ENCODE measurements at regions not wholly inside any gene's neighbourhood (a gene's known extent, or its start where the extent isn't known, plus 50 kb on each side); places are given as distances from the start of the nearest gene placed in this dataset.

- no peak for DNase-seq
- TF ChIP-seq CTCF (IDR thresholded peaks at IDR 0.05; ENCODE audit: low read depth, low read length, missing control alignments): no peak
These were observed 163.7 kb upstream of the AHR start for GRCh38 chr7:17134786-17135185.

GRCh38 chr7:17136126-17136525 is 162.3 kb upstream of the AHR start:
- Histone ChIP-seq H3K36me3 (replicated peaks) (no peaks in the 10 kb centered on the region), H3K27me3 (replicated peaks) (no peaks in the 10 kb centered on the region), H3K27ac (no peak overlapping the region), H3K4me3 (ENCODE audit: low read depth, low read length) (no peak overlapping the region)
- in situ Hi-C loops (cut with HindIII; ENCODE audit: low pct_ligation_motif_present, low sequenced_read_pairs): no loop called here
- DNase-seq: no peak
- no peak for TF ChIP-seq CTCF (IDR thresholded peaks at IDR 0.05; ENCODE audit: low read depth, low read length, missing control alignments)

More at GRCh38 chr7:17134786-17135185, 163.7 kb upstream of the AHR start:
- H3K27ac ChIP-seq: no peak overlapping the region
- no peaks in the 10 kb centered on the region for H3K36me3 ChIP-seq (replicated peaks)
- H3K4me3 ChIP-seq (ENCODE audit: low read depth, low read length): no peak overlapping the region
- in situ Hi-C loops (cut with HindIII; ENCODE audit: low pct_ligation_motif_present, low sequenced_read_pairs): no loop called here
- H3K27me3 ChIP-seq (replicated peaks): no peaks in the 10 kb centered on the region

GRCh38 chr7:17139081-17139480 is 159.4 kb upstream of the AHR start:
- TF ChIP-seq CTCF (IDR thresholded peaks at IDR 0.05; ENCODE audit: low read depth, low read length, missing control alignments): no peak
- Histone ChIP-seq H3K27me3 (replicated peaks) (no peaks in the 10 kb centered on the region), H3K27ac (no peak overlapping the region), H3K4me3 (ENCODE audit: low read depth, low read length) (no peak overlapping the region), H3K36me3 (replicated peaks) (no peaks in the 10 kb centered on the region)
- no peak for DNase-seq
- in situ Hi-C loops (cut with HindIII; ENCODE audit: low pct_ligation_motif_present, low sequenced_read_pairs): no loop called here

- no peak for TF ChIP-seq CTCF (IDR thresholded peaks at IDR 0.05; ENCODE audit: low read depth, low read length, missing control alignments)
- H3K27me3 ChIP-seq (replicated peaks): no peaks in the 10 kb centered on the region
- H3K4me3 ChIP-seq (ENCODE audit: low read depth, low read length): no peak overlapping the region
- H3K27ac ChIP-seq: no peak overlapping the region
- DNase-seq: no peak
- no peaks in the 10 kb centered on the region for H3K36me3 ChIP-seq (replicated peaks)
- in situ Hi-C loops (cut with HindIII; ENCODE audit: low pct_ligation_motif_present, low sequenced_read_pairs): no loop called here
These were observed 158.0 kb upstream of the AHR start for GRCh38 chr7:17140406-17140805.

GRCh38 chr7:17142831-17143541 is 155.5 kb upstream of the AHR start:
- H3K27me3 ChIP-seq (replicated peaks): no peaks in the 10 kb centered on the region
- TF ChIP-seq CTCF (IDR thresholded peaks at IDR 0.05; ENCODE audit: low read depth, low read length, missing control alignments): no peak
- in situ Hi-C loops (cut with HindIII; ENCODE audit: low pct_ligation_motif_present, low sequenced_read_pairs): no loop called here
- H3K27ac ChIP-seq: peak overlapping the region; percentile 82
- peak overlapping the region; percentile 27 for H3K4me3 ChIP-seq (ENCODE audit: low read depth, low read length)
- DNase-seq: no peak
- H3K36me3 ChIP-seq (replicated peaks): no peaks in the 10 kb centered on the region

- Histone ChIP-seq H3K36me3 (replicated peaks) (no peaks in the 10 kb centered on the region), H3K27me3 (replicated peaks) (no peaks in the 10 kb centered on the region), H3K4me3 (ENCODE audit: low read depth, low read length) (no peak overlapping the region), H3K27ac (peak overlapping the region; percentile 23)
- in situ Hi-C loops (cut with HindIII; ENCODE audit: low pct_ligation_motif_present, low sequenced_read_pairs): no loop called here
- peak; percentile 69 for DNase-seq
- TF ChIP-seq CTCF (IDR thresholded peaks at IDR 0.05; ENCODE audit: low read depth, low read length, missing control alignments): no peak
These were observed 154.1 kb upstream of the AHR start for GRCh38 chr7:17144322-17144721.

Data from brain microvascular endothelial cell (primary cell).